Kidney (tissue), 13 donors: ENCODE measurements at regions not wholly inside any gene's neighbourhood (a gene's known extent, or its start where the extent isn't known, plus 50 kb on each side); places are given as distances from the start of the nearest gene placed in this dataset.

Source experiments
- DNase-seq, 5 donors: peaks; one replicate each; pipeline ENCODE4 v3.0.0-alpha.2; 2013 to 2020
- FAIRE-seq: peaks from 2 replicates; lab custom pipeline; 2012; peaks lifted over from hg19 to GRCh38; lab: Jason Lieb, UNC
- H3K27ac ChIP-seq, 2 donors: one replicate each; pipeline ENCODE4 v1.7.0; 2013; ENCODE audit warnings: low read depth in 2 of 2, low read length in 2 of 2, inconsistent platforms in 1 of 2
- H3K27me3 ChIP-seq: one replicate; pipeline ENCODE4 v1.7.1; 2013; ENCODE audit warnings: low read length, inconsistent platforms; ENCODE audit not compliant: control insufficient read depth, insufficient read depth
- H3K36me3 ChIP-seq, 3 donors: one replicate each; pipeline versions ENCODE4 v1.7.0 to v1.7.1; 2013; ENCODE audit warnings: low read length in 3 of 3, control low read depth in 1 of 3, inconsistent platforms in 1 of 3; ENCODE audit not compliant: insufficient read depth in 3 of 3, control insufficient read depth in 2 of 3
- H3K4me1 ChIP-seq, 3 donors: one replicate each; pipeline versions ENCODE4 v1.7.0 to v1.7.1; 2013; ENCODE audit warnings: low read length in 3 of 3, inconsistent platforms in 1 of 3, low read depth in 1 of 3; ENCODE audit not compliant: control insufficient read depth in 2 of 3, insufficient read depth in 2 of 3
- H3K4me3 ChIP-seq, 3 donors: one replicate each; pipeline versions ENCODE4 v1.7.0 to v1.8.1; 2013; ENCODE audit warnings: low read length in 3 of 3, control low read depth in 1 of 3, inconsistent platforms in 1 of 3
- H3K9ac ChIP-seq, 3 donors: one replicate each; pipeline versions ENCODE4 v1.7.0 to v1.7.1; 2013; ENCODE audit warnings: low read length in 3 of 3, control low read depth in 1 of 3, inconsistent platforms in 1 of 3
- H3K9me3 ChIP-seq, 3 donors: one replicate each; pipeline versions ENCODE4 v1.7.0 to v1.7.1; 2013; ENCODE audit warnings: low read length in 3 of 3, control low read depth in 1 of 3, inconsistent platforms in 1 of 3; ENCODE audit not compliant: control insufficient read depth in 2 of 3, insufficient read depth in 1 of 3
- CTCF ChIP-seq: IDR thresholded peaks from 3 replicates; pipeline ENCODE4 v1.5.1; 2012; ENCODE audit warnings: mild to moderate bottlenecking, moderate library complexity, borderline replicate concordance; ENCODE audit not compliant: insufficient read depth; ENCODE audit errors: extremely low read depth
- intact Hi-C: fragments of 100-400 bp; cut with DNase I; formaldehyde crosslinking; loops from one replicate; pipeline ENCODE4 v1.11.1; 2022
- donor health status: control.
- donor health status: control.
- donor health status: control.
- donor health status: control.
- donor health status: control.
- donor health status: DM: yes; HTN: yes; CAD: no.
- donor health status: Normal renal cell carcinoma (clear cell type).

GRCh38 chr10:128633864-128634540, 507.8 kb upstream of the MKI67 start:
- Histone ChIP-seq H3K4me1 (no peaks in the 10 kb centered on the region), H3K27me3 (no peaks in the 10 kb centered on the region), H3K27ac (no peak overlapping the region), H3K9ac (no peak overlapping the region), H3K36me3 (no peaks in the 10 kb centered on the region), H3K9me3 (no peaks in the 10 kb centered on the region), H3K4me3 (no peak overlapping the region)
- no peak for TF ChIP-seq CTCF
- peak in 2 of 5 donors; percentile 43 to 71 for DNase-seq
- intact Hi-C loops = no loop called here
- FAIRE-seq = no peak

GRCh38 chr10:128642023-128642422, 515.8 kb upstream of the MKI67 start:
- FAIRE-seq (no peak), DNase-seq (no peak)
- no peaks in the 10 kb centered on the region for H3K4me1 ChIP-seq
- no peak overlapping the region for H3K27ac ChIP-seq
- intact Hi-C loops = no loop called here
- H3K36me3 ChIP-seq = no peaks in the 10 kb centered on the region
- no peak for TF ChIP-seq CTCF
- no peak overlapping the region for H3K4me3 ChIP-seq
- no peaks in the 10 kb centered on the region for H3K27me3 ChIP-seq
- H3K9ac ChIP-seq = no peak overlapping the region
- H3K9me3 ChIP-seq = peaks cover 0 to 2% (median 0%) of the 10 kb centered on the region in 3 donors

GRCh38 chr10:128642502-128642901, 516.3 kb upstream of the MKI67 start:
- Histone ChIP-seq H3K27ac (no peak overlapping the region), H3K9me3 (peaks cover 0 to 2% (median 0%) of the 10 kb centered on the region in 3 donors), H3K36me3 (no peaks in the 10 kb centered on the region), H3K4me3 (no peak overlapping the region), H3K27me3 (no peaks in the 10 kb centered on the region), H3K9ac (no peak overlapping the region), H3K4me1 (no peaks in the 10 kb centered on the region)
- DNase-seq = no peak
- TF ChIP-seq CTCF = no peak
- intact Hi-C loops = no loop called here
- FAIRE-seq = no peak
